Neuronal stem cell (in vitro differentiated cells): ENCODE measurements at regions not wholly inside any gene's neighbourhood (a gene's known extent, or its start where the extent isn't known, plus 50 kb on each side); places are given as distances from the start of the nearest gene placed in this dataset.

Experiments
- DNase-seq: peaks from one replicate; pipeline ENCODE4 v3.0.0-alpha.2; 2013; ENCODE audit warnings: low spot score
- H2AFZ ChIP-seq: one replicate; pipeline ENCODE4 v1.6.1; 2013; ENCODE audit warnings: mild to moderate bottlenecking, low read length, inconsistent platforms
- H2AK5ac ChIP-seq: 2 replicates; pipeline ENCODE4 v1.6.1; 2013; ENCODE audit warnings: low read depth, mild to moderate bottlenecking, inconsistent platforms, low read length, moderate library complexity, mixed read lengths
- H2BK120ac ChIP-seq: 2 replicates; pipeline ENCODE4 v1.6.1; 2013; ENCODE audit warnings: low read depth, mild to moderate bottlenecking, inconsistent platforms, low read length, moderate library complexity, mixed read lengths
- H2BK12ac ChIP-seq: one replicate; pipeline ENCODE4 v1.6.1; 2013; ENCODE audit warnings: low read length, inconsistent platforms
- H2BK15ac ChIP-seq: 2 replicates; pipeline ENCODE4 v1.6.1; 2013; ENCODE audit warnings: mild to moderate bottlenecking, low read length, inconsistent platforms, mixed read lengths
- H2BK5ac ChIP-seq: one replicate; pipeline ENCODE4 v1.6.1; 2013; ENCODE audit warnings: inconsistent platforms, mild to moderate bottlenecking, low read length, moderate library complexity
- H3K14ac ChIP-seq: one replicate; pipeline ENCODE4 v1.6.1; 2013; ENCODE audit warnings: low read length, inconsistent platforms
- H3K18ac ChIP-seq: 2 replicates; pipeline ENCODE4 v1.6.1; 2013; ENCODE audit warnings: low read length, inconsistent platforms
- H3K23ac ChIP-seq: 2 replicates; pipeline ENCODE4 v1.6.1; 2013; ENCODE audit warnings: low read depth, mild to moderate bottlenecking, mixed read lengths, low read length, inconsistent platforms; ENCODE audit not compliant: poor library complexity
- H3K27ac ChIP-seq: replicated peaks from 3 replicates; pipeline ENCODE4 v1.5.1; 2013; ENCODE audit warnings: low read length, inconsistent platforms
- H3K27me3 ChIP-seq, 3 experiments: 2 replicates each; pipeline ENCODE4 v1.6.1; 2013; ENCODE audit warnings: low read length in 3 of 3, mild to moderate bottlenecking in 2 of 3, inconsistent platforms in 1 of 3, low read depth in 1 of 3, mixed read lengths in 1 of 3, moderate library complexity in 1 of 3; ENCODE audit not compliant: control insufficient read depth in 3 of 3, insufficient read depth in 3 of 3
- H3K36me3 ChIP-seq, 2 donors: replicated peaks in 1 of 2; 2 replicates each; pipeline ENCODE4 v1.6.1; 2013; ENCODE audit warnings: low read length in 2 of 2; ENCODE audit not compliant: control insufficient read depth in 2 of 2, insufficient read depth in 2 of 2
- H3K4ac ChIP-seq: 2 replicates; pipeline ENCODE4 v1.6.1; 2013; ENCODE audit warnings: inconsistent platforms, mild to moderate bottlenecking, low read length, moderate library complexity
- H3K4me1 ChIP-seq, 2 donors: 1 replicate in 1 of 2; 2 replicates in 1 of 2; pipeline ENCODE4 v1.6.1; 2013; ENCODE audit warnings: low read length in 2 of 2, low read depth in 1 of 2; ENCODE audit not compliant: control insufficient read depth in 2 of 2, insufficient read depth in 1 of 2
- H3K4me2 ChIP-seq: one replicate; pipeline ENCODE4 v1.6.1; 2013; ENCODE audit warnings: mild to moderate bottlenecking, low read length, inconsistent platforms; ENCODE audit not compliant: insufficient read depth, poor library complexity, severe bottlenecking
- H3K4me3 ChIP-seq, 2 donors: 2 replicates each; pipeline ENCODE4 v1.5.1; 2013; ENCODE audit warnings: low read length in 2 of 2, mild to moderate bottlenecking in 2 of 2, inconsistent platforms in 1 of 2, moderate library complexity in 1 of 2
- H3K79me1 ChIP-seq: one replicate; pipeline ENCODE4 v1.6.1; 2013; ENCODE audit warnings: low read depth, mild to moderate bottlenecking, inconsistent platforms, low read length, moderate library complexity
- H3K9ac ChIP-seq: one replicate; pipeline ENCODE4 v1.6.1; 2013; ENCODE audit warnings: mild to moderate bottlenecking, low read depth, low read length, inconsistent platforms; ENCODE audit not compliant: poor library complexity
- H3K9me3 ChIP-seq, 2 donors: replicated peaks in 1 of 2; 2 replicates each; pipeline versions ENCODE3 to v1.6.1; 2013; ENCODE audit warnings: low read length in 2 of 2, mild to moderate bottlenecking in 2 of 2, inconsistent platforms in 1 of 2, low read depth in 1 of 2, mixed read lengths in 1 of 2, moderate library complexity in 1 of 2; ENCODE audit not compliant: control insufficient read depth in 2 of 2, insufficient read depth in 1 of 2
- H4K8ac ChIP-seq: one replicate; pipeline ENCODE4 v1.6.1; 2013; ENCODE audit warnings: low read depth, mild to moderate bottlenecking, inconsistent platforms, low read length, moderate library complexity
- H4K91ac ChIP-seq: one replicate; pipeline ENCODE4 v1.6.1; 2013; ENCODE audit warnings: low read length, low read depth, mild to moderate bottlenecking, inconsistent platforms; ENCODE audit not compliant: poor library complexity
- WGBS, 2 donors: extraction: QIAGEN DNeasy Blood & Tissue Kit; methylation state at CpG; one replicate each; pipeline ENCODE4 v1.1.7; 2013; ENCODE audit warnings: missing lambda C conversion rate in 2 of 2, mixed read lengths in 1 of 2; ENCODE audit not compliant: insufficient read length in 2 of 2, insufficient replicate concordance in 1 of 2; ENCODE audit errors: extremely low coverage in 2 of 2; 5-methylcytosine and 5-hydroxymethylcytosine counted together

GRCh38 chr6:170473801-170474200, 79.3 kb downstream of the PSMB1 start:
- Histone ChIP-seq H2AK5ac (no peak overlapping the region), H2BK5ac (no peak overlapping the region), H2BK12ac (no peak overlapping the region), H3K79me1 (no peaks in the 10 kb centered on the region), H3K4me3 (no peak overlapping the region), H4K8ac (no peak overlapping the region), H2BK15ac (no peak overlapping the region), H3K4ac (no peak overlapping the region), H4K91ac (no peak overlapping the region), H3K27me3 (no peaks in the 10 kb centered on the region), H2BK120ac (no peak overlapping the region), H3K9me3 (no peaks in the 10 kb centered on the region), H3K14ac (no peak overlapping the region), H3K4me2 (no peak overlapping the region), H3K27ac (no peak overlapping the region), H3K4me1 (peaks cover 4 to 26% of the 10 kb centered on the region in 2 donors), H3K36me3 (no peaks in the 10 kb centered on the region), H2AFZ (no peak overlapping the region), H3K18ac (no peak overlapping the region), H3K23ac (no peak overlapping the region), H3K9ac (no peak overlapping the region)
- no peak for DNase-seq
- WGBS, 2 donors: no CpG with 5 or more reads among the region's 7 CpGs

GRCh38 chr6:170473301-170473717, 79.8 kb downstream of the PSMB1 start:
- no peak overlapping the region for H3K23ac ChIP-seq
- no peak overlapping the region for H3K4me3 ChIP-seq
- H2BK120ac ChIP-seq: no peak overlapping the region
- no peaks in the 10 kb centered on the region for H3K27me3 ChIP-seq
- H3K4me1 ChIP-seq: peaks cover 4 to 26% of the 10 kb centered on the region in 2 donors
- H4K91ac ChIP-seq: no peak overlapping the region
- no peak overlapping the region for H3K18ac ChIP-seq
- H3K4me2 ChIP-seq: no peak overlapping the region
- no peak overlapping the region for H3K14ac ChIP-seq
- H2BK5ac ChIP-seq: no peak overlapping the region
- H3K9ac ChIP-seq: no peak overlapping the region
- no peak overlapping the region for H3K27ac ChIP-seq
- peak overlapping the region; percentile 54 for H2AFZ ChIP-seq
- no peak overlapping the region for H2BK15ac ChIP-seq
- no CpG with 5 or more reads among the region's 4 CpGs for WGBS, 2 donors
- no peak overlapping the region for H4K8ac ChIP-seq
- no peak overlapping the region for H2BK12ac ChIP-seq
- DNase-seq: no peak
- no peaks in the 10 kb centered on the region for H3K36me3 ChIP-seq
- H3K79me1 ChIP-seq: no peaks in the 10 kb centered on the region
- no peaks in the 10 kb centered on the region for H3K9me3 ChIP-seq
- H2AK5ac ChIP-seq: no peak overlapping the region
- H3K4ac ChIP-seq: no peak overlapping the region

- no peak overlapping the region for H3K4me3 ChIP-seq
- no peak overlapping the region for H2BK15ac ChIP-seq
- H3K4me2 ChIP-seq: no peak overlapping the region
- H3K18ac ChIP-seq: no peak overlapping the region
- no peak overlapping the region for H3K23ac ChIP-seq
- no peak overlapping the region for H3K27ac ChIP-seq
- no peak overlapping the region for H3K14ac ChIP-seq
- no peak overlapping the region for H2BK12ac ChIP-seq
- H4K91ac ChIP-seq: no peak overlapping the region
- peak overlapping the region; percentile 78 for H2AFZ ChIP-seq
- H3K4ac ChIP-seq: no peak overlapping the region
- no peaks in the 10 kb centered on the region for H3K36me3 ChIP-seq
- H3K9ac ChIP-seq: no peak overlapping the region
- no peak for DNase-seq
- no peak overlapping the region for H4K8ac ChIP-seq
- peaks cover 2 to 4% of the 10 kb centered on the region in 2 donors for H3K9me3 ChIP-seq
- H3K4me1 ChIP-seq: peaks cover 4 to 26% of the 10 kb centered on the region in 2 donors
- no peaks in the 10 kb centered on the region for H3K27me3 ChIP-seq
- no peaks in the 10 kb centered on the region for H3K79me1 ChIP-seq
- no CpG with 5 or more reads among the region's 5 CpGs for WGBS, 2 donors
- no peak overlapping the region for H2BK120ac ChIP-seq
- peak overlapping the region; percentile 15 for H2BK5ac ChIP-seq
- no peak overlapping the region for H2AK5ac ChIP-seq
These were observed 81.6 kb downstream of the PSMB1 start for GRCh38 chr6:170471491-170471890.

GRCh38 chr6:170470734-170471133, 82.4 kb downstream of the PSMB1 start:
- Histone ChIP-seq H3K14ac (no peak overlapping the region), H2AFZ (peak overlapping the region; percentile 36), H3K4me3 (no peak overlapping the region), H2BK12ac (no peak overlapping the region), H2BK120ac (no peak overlapping the region), H3K79me1 (no peaks in the 10 kb centered on the region), H2BK15ac (no peak overlapping the region), H3K9me3 (peaks cover 2 to 7% of the 10 kb centered on the region in 2 donors), H3K27ac (no peak overlapping the region), H3K27me3 (no peaks in the 10 kb centered on the region), H3K9ac (no peak overlapping the region), H4K8ac (no peak overlapping the region), H3K4ac (no peak overlapping the region), H3K36me3 (peaks cover 0 to 2% of the 10 kb centered on the region in 2 donors), H4K91ac (no peak overlapping the region), H3K4me1 (peaks cover 6 to 26% of the 10 kb centered on the region in 2 donors), H2AK5ac (no peak overlapping the region), H3K4me2 (no peak overlapping the region), H3K23ac (no peak overlapping the region), H2BK5ac (no peak overlapping the region), H3K18ac (no peak overlapping the region)
- no peak for DNase-seq
- WGBS, 2 donors: no CpG with 5 or more reads among the region's 7 CpGs
